Skin of body (tissue), 1 donor: ENCODE measurements at regions not wholly inside any gene's neighbourhood (a gene's known extent, or its start where the extent isn't known, plus 50 kb on each side); places are given as distances from the start of the nearest gene placed in this dataset.
A peak's percentile ranks its signal among the peaks of the same experiment; 100 is the strongest.

ENCODE experiments used
- DNase-seq: peaks from one replicate; lab custom pipeline; 2025; lab: John Stamatoyannopoulos, UW

GRCh38 chrX:20620306-20620705 is 353.6 kb upstream of the RPS6KA3 start:
- no peak for DNase-seq

- DNase-seq: no peak
Observed at GRCh38 chrX:20609916-20610415, 343.3 kb upstream of the RPS6KA3 start.

- DNase-seq: no peak
Observed at GRCh38 chrX:20606831-20607230, 340.1 kb upstream of the RPS6KA3 start.

GRCh38 chrX:20596856-20597255 is 330.1 kb upstream of the RPS6KA3 start:
- DNase-seq: no peak

- no peak for DNase-seq
Observed at GRCh38 chrX:20595928-20596575, 329.3 kb upstream of the RPS6KA3 start.

GRCh38 chrX:20594985-20595384 is 328.3 kb upstream of the RPS6KA3 start:
- peak; percentile 5 for DNase-seq

- DNase-seq: no peak
Observed at GRCh38 chrX:20593836-20594235, 327.1 kb upstream of the RPS6KA3 start.

GRCh38 chrX:20593402-20593801 is 326.7 kb upstream of the RPS6KA3 start:
- DNase-seq: no peak

GRCh38 chrX:20591246-20591645 is 324.5 kb upstream of the RPS6KA3 start:
- no peak for DNase-seq

- DNase-seq: no peak
Observed at GRCh38 chrX:20585782-20586181, 319.1 kb upstream of the RPS6KA3 start.

- DNase-seq: no peak
Observed at GRCh38 chrX:20571611-20572010, 304.9 kb upstream of the RPS6KA3 start.

GRCh38 chrX:20567108-20567507 is 300.4 kb upstream of the RPS6KA3 start:
- DNase-seq: no peak

- DNase-seq: no peak
Observed at GRCh38 chrX:20547611-20548051, 280.9 kb upstream of the RPS6KA3 start.

- no peak for DNase-seq
Observed at GRCh38 chrX:20545538-20545937, 278.8 kb upstream of the RPS6KA3 start.

GRCh38 chrX:20542072-20542471 is 275.4 kb upstream of the RPS6KA3 start:
- DNase-seq: no peak

GRCh38 chrX:20538974-20539373 is 272.3 kb upstream of the RPS6KA3 start:
- no peak for DNase-seq

GRCh38 chrX:20531667-20532066 is 265.0 kb upstream of the RPS6KA3 start:
- no peak for DNase-seq

GRCh38 chrX:20530406-20530921 is 263.8 kb upstream of the RPS6KA3 start:
- peak; percentile 17 for DNase-seq

- no peak for DNase-seq
Observed at GRCh38 chrX:20529711-20530110, 263.0 kb upstream of the RPS6KA3 start.

- DNase-seq: no peak
Observed at GRCh38 chrX:20529301-20529700, 262.6 kb upstream of the RPS6KA3 start.

GRCh38 chrX:20527558-20528011 is 260.9 kb upstream of the RPS6KA3 start:
- DNase-seq: no peak

GRCh38 chrX:20527041-20527440 is 260.3 kb upstream of the RPS6KA3 start:
- DNase-seq: no peak

GRCh38 chrX:20523626-20524312 is 257.1 kb upstream of the RPS6KA3 start:
- DNase-seq: no peak
